Upper lobe of right lung (tissue), 1 donor: ENCODE measurements at regions not wholly inside any gene's neighbourhood (a gene's known extent, or its start where the extent isn't known, plus 50 kb on each side); places are given as distances from the start of the nearest gene placed in this dataset.

Experiments
- ATAC-seq: fragments of 200-7000 bp; cut with Tn5 transposase; one replicate; pipeline ENCODE4 v1.9.1; 2020; ENCODE audit warnings: mild to moderate bottlenecking, moderate library complexity
- DNase-seq: peaks from one replicate; pipeline ENCODE4 v3.0.0-alpha.2; 2020
- H3K27ac ChIP-seq: fragments of 200-600 bp; one replicate; pipeline ENCODE4 v1.8.0; 2022
- H3K27me3 ChIP-seq: fragments of 200-600 bp; one replicate; pipeline ENCODE4 v1.8.0; 2022; ENCODE audit warnings: mild to moderate bottlenecking
- H3K36me3 ChIP-seq: fragments of 200-600 bp; one replicate; pipeline ENCODE4 v1.8.0; 2022
- H3K4me1 ChIP-seq: fragments of 200-600 bp; one replicate; pipeline ENCODE4 v1.8.0; 2022
- H3K4me3 ChIP-seq: fragments of 200-600 bp; one replicate; pipeline ENCODE4 v1.8.0; 2022; ENCODE audit warnings: mild to moderate bottlenecking
- H3K9me3 ChIP-seq: fragments of 200-600 bp; one replicate; pipeline ENCODE4 v1.8.0; 2022
- CTCF ChIP-seq: fragments of 200-600 bp; IDR thresholded peaks from one replicate; pipeline ENCODE4 v1.8.0; 2022; ENCODE audit warnings: antibody characterized with exemption
- intact Hi-C: fragments of 100-400 bp; cut with DNase I; formaldehyde crosslinking; loops from one replicate; pipeline ENCODE4 v1.11.0; 2022
- donor health status: DM: no; HTN: yes; CAD: no; lungs with severe emphysema.

GRCh38 chrX:121802881-121803412 is 755.5 kb downstream of the GLUD2 start:
- Histone ChIP-seq H3K4me3 (no peak overlapping the region), H3K27me3 (no peaks in the 10 kb centered on the region), H3K36me3 (no peaks in the 10 kb centered on the region), H3K4me1 (no peaks in the 10 kb centered on the region), H3K9me3 (no peaks in the 10 kb centered on the region), H3K27ac (no peak overlapping the region)
- intact Hi-C loops: no loop called here
- no peak for TF ChIP-seq CTCF
- ATAC-seq: no peak
- DNase-seq: no peak

GRCh38 chrX:121823406-121823805 is 776.0 kb downstream of the GLUD2 start:
- DNase-seq: no peak
- Histone ChIP-seq H3K27ac (no peak overlapping the region), H3K27me3 (no peaks in the 10 kb centered on the region), H3K4me1 (no peaks in the 10 kb centered on the region), H3K9me3 (no peaks in the 10 kb centered on the region), H3K4me3 (no peak overlapping the region), H3K36me3 (no peaks in the 10 kb centered on the region)
- no peak for ATAC-seq
- TF ChIP-seq CTCF: no peak
- intact Hi-C loops: no loop called here

- no peak for TF ChIP-seq CTCF
- no peaks in the 10 kb centered on the region for H3K27me3 ChIP-seq
- no peaks in the 10 kb centered on the region for H3K9me3 ChIP-seq
- H3K4me3 ChIP-seq: no peak overlapping the region
- no peaks in the 10 kb centered on the region for H3K36me3 ChIP-seq
- H3K4me1 ChIP-seq: no peaks in the 10 kb centered on the region
- intact Hi-C loops: no loop called here
- DNase-seq (no peak), ATAC-seq (no peak)
- no peak overlapping the region for H3K27ac ChIP-seq
Measured at GRCh38 chrX:121831601-121832000, 784.2 kb downstream of the GLUD2 start.

GRCh38 chrX:121832446-121832845 is 785.0 kb downstream of the GLUD2 start:
- Histone ChIP-seq H3K27ac (no peak overlapping the region), H3K4me3 (no peak overlapping the region), H3K27me3 (no peaks in the 10 kb centered on the region), H3K4me1 (no peaks in the 10 kb centered on the region), H3K9me3 (no peaks in the 10 kb centered on the region), H3K36me3 (no peaks in the 10 kb centered on the region)
- ATAC-seq (no peak), DNase-seq (no peak)
- TF ChIP-seq CTCF: no peak
- intact Hi-C loops: no loop called here

- Histone ChIP-seq H3K9me3 (no peaks in the 10 kb centered on the region), H3K36me3 (no peaks in the 10 kb centered on the region), H3K27me3 (no peaks in the 10 kb centered on the region), H3K4me3 (no peak overlapping the region), H3K27ac (no peak overlapping the region), H3K4me1 (no peaks in the 10 kb centered on the region)
- no peak for ATAC-seq
- no peak for DNase-seq
- intact Hi-C loops: no loop called here
- TF ChIP-seq CTCF: no peak
Measured at GRCh38 chrX:121836000-121836399, 788.6 kb downstream of the GLUD2 start.

- intact Hi-C loops: no loop called here
- no peak overlapping the region for H3K4me3 ChIP-seq
- no peak overlapping the region for H3K27ac ChIP-seq
- H3K9me3 ChIP-seq: no peaks in the 10 kb centered on the region
- no peaks in the 10 kb centered on the region for H3K36me3 ChIP-seq
- no peak for DNase-seq
- H3K27me3 ChIP-seq: no peaks in the 10 kb centered on the region
- no peaks in the 10 kb centered on the region for H3K4me1 ChIP-seq
- TF ChIP-seq CTCF: no peak
- no peak for ATAC-seq
Measured at GRCh38 chrX:121851033-121851432, 803.6 kb downstream of the GLUD2 start.
